M059J (cell line): ENCODE measurements at regions not wholly inside any gene's neighbourhood (a gene's known extent, or its start where the extent isn't known, plus 50 kb on each side); places are given as distances from the start of the nearest gene placed in this dataset.
"Not testable (repeated sequence)": the region's sequence is repeated elsewhere in the genome, so short reads cannot be mapped to it uniquely, and the experiment has no call there.

Experiments
- DNase-seq: peaks from one replicate; pipeline ENCODE4 v3.0.0-alpha.2; 2012; ENCODE audit warnings: low read depth

DNA sequence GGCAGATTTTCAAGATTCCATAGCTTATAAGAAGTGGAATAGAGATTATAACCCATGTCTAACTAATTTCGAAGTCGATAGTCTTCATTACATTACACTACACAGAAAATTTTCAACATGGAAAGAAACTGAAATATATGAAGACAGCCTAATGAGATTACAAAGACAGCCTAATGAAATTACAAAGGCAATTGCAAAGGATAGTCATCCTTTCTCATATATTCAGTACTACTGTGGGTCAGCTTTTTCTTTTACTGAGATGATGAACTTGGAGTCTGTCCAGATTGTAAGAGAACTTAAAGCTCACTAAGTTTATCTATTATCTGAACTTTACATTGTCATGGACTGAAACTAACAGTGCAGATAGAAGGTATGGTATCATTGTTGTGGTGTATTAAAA, 304.4 kb upstream of the MBL2 start:
- DNase-seq, result no peak

GRCh38 chr10:53075469-53075868, 302.9 kb upstream of the MBL2 start:
- DNase-seq, result no peak

GRCh38 chr10:53072144-53072543, 299.6 kb upstream of the MBL2 start:
- no peak for DNase-seq

DNA sequence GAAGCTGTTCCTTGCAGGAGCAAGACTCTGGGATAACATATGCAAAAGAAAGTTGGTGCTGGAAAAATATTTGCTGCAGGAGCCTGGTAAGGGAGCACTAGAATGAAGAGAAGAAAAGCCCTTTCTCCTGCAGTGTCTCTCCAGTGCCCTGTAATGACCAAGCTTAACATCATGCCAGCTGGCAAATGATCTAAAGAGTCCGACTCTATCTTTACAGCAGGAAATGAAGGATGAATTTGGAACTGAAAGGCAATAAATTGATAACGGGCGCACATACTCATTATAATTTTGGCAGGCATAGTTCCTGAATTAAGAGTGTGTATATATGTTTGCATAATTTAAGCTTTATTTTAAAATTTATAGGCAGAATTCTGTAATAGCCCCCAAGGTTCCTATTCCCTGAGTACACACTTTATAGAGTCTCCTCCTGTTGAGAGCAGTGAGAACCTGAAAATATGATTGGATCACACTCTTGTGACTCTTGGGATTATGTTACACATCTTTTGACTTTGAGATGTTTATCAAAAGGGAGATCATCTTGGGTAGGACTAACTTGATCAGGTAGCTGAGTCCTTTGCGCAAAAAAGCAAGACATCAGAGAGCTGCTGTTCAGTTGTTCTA, 299.0 kb upstream of the MBL2 start:
- no peak for DNase-seq

DNA sequence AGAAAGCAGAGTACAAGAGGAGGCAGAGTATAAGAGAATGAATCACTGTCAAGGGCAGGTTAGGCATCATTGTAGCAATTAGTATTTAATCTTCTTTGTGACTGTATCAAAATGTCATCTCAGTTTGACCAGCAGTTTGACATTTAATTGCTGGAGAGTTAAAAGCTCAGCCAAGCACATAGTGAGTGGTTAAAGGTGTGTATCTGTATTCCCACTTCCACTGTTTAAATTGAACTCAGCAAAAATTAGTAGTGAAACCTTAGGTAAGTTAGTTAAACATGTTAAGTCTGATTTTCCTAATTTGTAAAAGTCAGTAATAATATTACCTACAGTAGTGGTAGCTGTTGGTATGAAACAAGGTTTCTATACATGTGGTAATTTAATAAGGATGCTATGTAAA, 296.4 kb upstream of the MBL2 start:
- no peak for DNase-seq

DNA sequence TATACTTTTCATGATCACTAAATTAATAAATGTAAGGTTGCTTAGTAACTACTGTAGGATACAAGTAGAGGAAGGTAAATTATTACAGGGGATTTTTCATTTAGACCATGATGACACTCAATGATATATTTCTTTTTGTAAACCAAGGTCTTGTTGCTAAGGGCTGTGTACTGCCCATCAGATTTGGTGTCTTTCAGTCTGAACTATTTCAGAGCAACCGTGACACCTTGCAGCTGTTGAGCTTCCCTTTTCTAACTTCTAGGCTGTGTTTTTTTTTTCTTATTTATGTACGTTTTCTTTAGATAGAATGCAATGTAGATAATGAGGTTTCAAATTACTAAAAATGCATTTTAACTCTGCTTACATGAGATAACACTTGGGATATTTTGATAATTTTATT, 292.0 kb upstream of the MBL2 start:
- no peak for DNase-seq

GRCh38 chr10:53063805-53064204, 291.2 kb upstream of the MBL2 start:
- DNase-seq, result no peak

DNA sequence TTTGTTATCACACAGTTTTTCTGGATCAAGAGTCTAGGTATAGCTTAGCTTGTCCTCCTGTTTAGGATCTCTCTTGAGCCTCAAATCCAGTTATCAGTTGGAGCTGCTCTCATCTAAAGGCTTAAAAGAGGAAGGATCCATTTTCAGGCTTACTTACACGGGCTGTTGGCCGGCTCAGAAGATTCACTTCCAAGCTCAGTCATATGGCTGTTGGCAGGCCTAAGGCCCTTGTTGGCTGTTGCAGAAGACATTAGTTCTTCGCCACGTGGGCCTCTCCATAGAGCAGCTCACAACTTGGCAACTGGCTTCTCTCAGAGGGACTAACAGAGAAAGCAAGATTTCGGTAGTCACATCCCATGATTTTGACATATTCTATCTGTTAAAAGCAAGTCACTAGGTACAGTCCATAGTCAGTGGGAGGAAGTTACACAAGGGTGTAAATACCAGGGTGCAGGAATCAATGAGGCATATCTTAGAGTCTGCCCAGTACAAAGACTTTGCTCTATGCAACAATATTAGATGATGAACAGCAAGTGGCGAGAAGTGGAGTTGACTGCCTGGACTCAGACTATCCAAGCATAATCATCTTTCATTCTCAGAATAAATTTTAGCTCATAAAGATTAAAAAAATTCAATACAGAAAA, 280.1 kb upstream of the MBL2 start:
- DNase-seq, result no peak

DNA sequence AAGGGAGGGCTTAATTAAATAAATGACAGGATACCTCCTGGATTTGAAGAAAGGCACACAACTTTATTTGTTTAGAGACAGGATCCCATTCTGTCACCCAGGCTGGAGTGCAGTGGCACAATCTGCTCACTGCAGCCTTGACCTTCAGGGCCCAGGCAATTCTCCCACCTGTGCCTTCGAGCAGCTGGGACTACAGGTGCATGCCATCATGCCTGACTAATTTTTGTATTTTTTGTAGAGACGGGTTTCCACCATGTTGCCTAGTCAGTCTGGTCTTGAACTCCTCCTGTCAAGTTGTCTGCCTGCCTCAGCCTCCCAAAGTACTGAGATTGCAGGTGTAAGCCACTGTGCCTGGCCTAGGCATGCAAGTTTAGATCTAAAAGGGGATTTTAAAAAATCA, 272.7 kb upstream of the MBL2 start:
- no peak for DNase-seq

DNA sequence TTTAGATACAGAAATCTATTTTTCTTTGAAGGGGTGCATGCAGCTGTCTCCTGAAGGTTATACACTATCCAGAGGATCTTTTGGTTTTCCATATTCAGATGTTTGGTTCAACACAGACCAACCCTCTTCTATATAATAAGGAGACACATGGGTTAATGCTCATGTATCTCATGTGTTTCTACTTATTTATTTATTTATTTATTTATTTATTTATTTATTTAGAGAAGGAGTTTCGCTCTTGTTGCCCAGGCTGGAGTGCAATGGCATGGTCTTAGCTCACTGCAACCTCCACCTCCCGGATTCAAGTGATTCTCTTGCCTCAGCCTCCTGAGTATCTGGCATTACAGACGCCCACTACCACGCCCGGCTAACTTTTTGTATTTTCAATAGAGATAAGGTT, 263.2 kb upstream of the MBL2 start:
- not testable (repeated sequence) for DNase-seq

DNA sequence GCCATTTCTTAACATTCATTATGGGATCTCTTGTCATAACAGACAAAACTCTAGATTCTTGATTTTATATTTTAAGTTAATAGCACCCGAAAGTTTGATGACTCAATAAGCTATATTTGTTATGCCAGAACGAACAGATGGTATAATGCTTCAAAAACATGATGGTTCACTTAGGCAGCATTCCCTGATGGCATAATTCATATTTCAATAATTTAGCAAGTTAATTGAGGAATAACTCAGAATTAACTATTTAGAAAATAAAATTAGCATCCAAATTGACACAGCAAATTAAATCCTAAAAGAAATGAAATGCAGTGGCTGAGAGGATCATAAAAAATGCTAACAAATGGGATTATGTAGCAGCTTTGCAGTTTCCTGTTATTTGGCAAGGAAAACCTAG, 260.8 kb upstream of the MBL2 start:
- no peak for DNase-seq

- DNase-seq, result not testable (repeated sequence)
Measured at GRCh38 chr10:53029872-53030849, 257.6 kb upstream of the MBL2 start.

DNA sequence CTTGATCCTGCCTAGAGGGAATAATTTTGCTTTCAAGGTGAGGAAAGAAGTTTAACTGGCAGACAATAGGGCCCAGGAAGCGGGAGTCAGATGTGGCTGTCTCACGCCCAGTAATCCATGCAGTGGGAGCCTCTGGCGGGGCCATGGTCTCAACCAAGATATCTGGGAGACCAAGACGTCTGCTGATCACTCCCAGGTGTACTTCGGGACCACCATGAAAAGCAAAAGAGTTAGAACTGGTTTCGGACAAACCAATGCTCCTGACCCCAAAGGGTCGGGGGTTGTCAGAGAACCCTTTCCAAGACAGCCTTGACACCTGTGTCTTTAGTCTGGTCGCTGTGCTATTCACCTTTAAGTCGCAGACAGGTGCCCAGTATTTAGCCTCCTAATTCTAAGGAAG, 256.9 kb upstream of the MBL2 start:
- DNase-seq, result no peak

GRCh38 chr10:53025765-53026164, 253.2 kb upstream of the MBL2 start:
- not testable (repeated sequence) for DNase-seq

- no peak for DNase-seq
Measured at GRCh38 chr10:53025172-53025711, 252.7 kb upstream of the MBL2 start.

DNA sequence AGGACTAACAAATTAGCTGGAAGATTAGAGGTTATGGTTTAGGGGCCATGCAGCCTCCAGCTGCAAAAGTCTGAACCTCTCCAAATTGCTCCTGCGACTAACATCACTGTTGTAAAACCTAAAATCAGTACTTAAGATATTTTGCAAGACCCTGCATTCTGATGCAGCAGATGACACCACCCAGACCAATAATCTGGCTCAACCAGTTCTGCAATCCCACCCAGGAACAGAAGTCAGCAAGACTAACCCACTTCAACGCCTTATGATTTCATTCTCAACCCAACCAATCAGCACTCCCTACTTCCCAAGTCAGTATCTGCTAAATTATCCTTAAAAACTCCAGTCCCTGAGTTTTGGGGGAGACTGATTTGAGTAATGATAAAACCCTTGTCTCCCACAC, 250.8 kb upstream of the MBL2 start:
- no peak for DNase-seq

GRCh38 chr10:53022611-53023088, 250.1 kb upstream of the MBL2 start:
- DNase-seq, result no peak

DNA sequence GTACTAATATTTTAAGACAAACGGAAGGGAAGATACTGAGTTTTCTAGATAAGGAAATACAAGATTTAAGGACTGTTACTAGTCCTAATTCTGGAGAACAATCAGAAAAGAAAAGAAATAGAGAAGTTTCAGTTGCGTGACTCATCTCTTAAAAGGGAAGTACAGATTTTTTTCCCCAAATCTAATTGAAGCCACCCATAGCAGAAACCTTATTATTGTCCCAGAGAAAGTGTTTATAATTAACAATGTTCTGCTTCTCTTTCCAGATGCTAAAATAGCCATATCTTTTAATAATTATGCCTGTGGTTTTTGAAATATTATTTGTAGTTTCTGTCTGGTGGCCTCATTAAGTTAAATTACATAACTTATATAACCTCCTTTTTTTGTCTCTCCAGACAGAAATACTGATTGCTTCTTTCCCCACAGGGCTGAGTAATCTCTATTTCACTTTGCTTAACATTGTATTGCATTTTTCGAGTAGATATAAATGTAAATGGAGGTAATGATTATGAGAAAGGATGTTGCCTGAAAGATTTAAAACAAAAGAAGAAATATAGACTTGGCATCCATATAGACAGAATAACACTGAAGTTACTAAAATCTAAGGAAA, 240.7 kb upstream of the MBL2 start:
- no peak for DNase-seq

GRCh38 chr10:53009961-53010907, 237.7 kb upstream of the MBL2 start:
- DNase-seq, result no peak

GRCh38 chr10:53007527-53007842, 234.9 kb upstream of the MBL2 start:
- no peak for DNase-seq
